ENCODE measurements at regions not wholly inside any gene's neighbourhood (a gene's known extent, or its start where the extent isn't known, plus 50 kb on each side); places are given as distances from the start of the nearest gene placed in this dataset.

DNA sequence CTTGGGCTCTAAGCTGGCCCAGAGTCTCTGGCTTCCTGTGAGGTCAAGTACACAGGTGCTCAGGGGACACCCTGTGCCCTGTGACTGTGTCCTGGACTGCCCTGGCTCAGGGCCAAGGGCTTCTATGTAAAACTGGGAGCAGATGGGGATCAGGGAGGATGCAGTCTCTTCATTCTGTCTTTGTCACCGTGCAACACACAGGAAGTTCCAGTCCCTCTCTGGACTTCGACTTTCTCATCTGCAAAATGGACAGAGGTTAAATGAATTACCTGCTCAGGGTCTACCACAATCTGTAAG lies 61.9 kb upstream of the TLE3 start:
- no peak overlapping the region for H3K4me3 ChIP-seq (ENCODE audit: low read depth, low read length)
- DNase-seq (ENCODE audit: low read depth), result no peak
- TF ChIP-seq, protein P1, sequence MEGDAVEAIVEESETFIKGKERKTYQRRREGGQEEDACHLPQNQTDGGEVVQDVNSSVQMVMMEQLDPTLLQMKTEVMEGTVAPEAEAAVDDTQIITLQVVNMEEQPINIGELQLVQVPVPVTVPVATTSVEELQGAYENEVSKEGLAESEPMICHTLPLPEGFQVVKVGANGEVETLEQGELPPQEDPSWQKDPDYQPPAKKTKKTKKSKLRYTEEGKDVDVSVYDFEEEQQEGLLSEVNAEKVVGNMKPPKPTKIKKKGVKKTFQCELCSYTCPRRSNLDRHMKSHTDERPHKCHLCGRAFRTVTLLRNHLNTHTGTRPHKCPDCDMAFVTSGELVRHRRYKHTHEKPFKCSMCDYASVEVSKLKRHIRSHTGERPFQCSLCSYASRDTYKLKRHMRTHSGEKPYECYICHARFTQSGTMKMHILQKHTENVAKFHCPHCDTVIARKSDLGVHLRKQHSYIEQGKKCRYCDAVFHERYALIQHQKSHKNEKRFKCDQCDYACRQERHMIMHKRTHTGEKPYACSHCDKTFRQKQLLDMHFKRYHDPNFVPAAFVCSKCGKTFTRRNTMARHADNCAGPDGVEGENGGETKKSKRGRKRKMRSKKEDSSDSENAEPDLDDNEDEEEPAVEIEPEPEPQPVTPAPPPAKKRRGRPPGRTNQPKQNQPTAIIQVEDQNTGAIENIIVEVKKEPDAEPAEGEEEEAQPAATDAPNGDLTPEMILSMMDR (conservative IDR thresholded peaks at IDR 0.05; ENCODE audit: low read depth, low read length), result no peak

DNA sequence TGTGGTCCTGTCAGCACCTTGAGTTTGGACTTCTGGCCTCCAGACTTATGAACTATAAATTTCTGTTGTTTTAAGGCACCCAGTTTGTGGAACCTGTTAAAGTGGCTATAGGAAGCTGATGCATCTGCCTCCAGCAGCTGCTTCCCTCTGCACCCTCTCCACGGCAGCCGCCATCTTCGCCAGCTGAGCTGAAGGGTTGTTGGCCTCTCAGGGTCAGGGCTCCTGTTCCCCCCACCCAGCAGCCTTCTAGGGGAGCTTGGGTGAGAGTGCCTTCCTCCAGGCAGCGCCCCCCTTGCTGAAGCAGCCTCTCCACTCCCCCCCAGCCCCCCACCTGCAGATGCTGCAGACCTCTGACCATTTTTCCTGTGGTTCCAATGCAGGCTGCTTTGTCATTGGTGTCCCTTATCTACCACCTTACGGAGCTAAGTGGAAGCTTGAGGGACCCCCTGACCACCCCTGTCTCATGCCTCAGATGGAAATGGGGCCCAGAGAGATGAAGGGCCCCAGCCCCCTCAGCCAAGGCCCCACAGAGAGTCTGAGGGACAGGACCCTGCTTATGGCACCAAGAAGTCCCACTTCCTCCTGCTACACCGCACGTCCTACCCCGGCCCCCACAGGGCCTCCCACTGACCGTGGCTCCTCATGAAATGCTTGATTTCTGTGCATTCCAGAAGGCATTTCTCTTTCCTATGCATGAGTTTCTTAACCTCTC lies 61.4 kb upstream of the TLE3 start:
- no peak overlapping the region for H3K4me3 ChIP-seq (ENCODE audit: low read depth, low read length)
- DNase-seq (ENCODE audit: low read depth), result no peak
- TF ChIP-seq, protein P1 (conservative IDR thresholded peaks at IDR 0.05; ENCODE audit: low read depth, low read length), result no peak

DNA sequence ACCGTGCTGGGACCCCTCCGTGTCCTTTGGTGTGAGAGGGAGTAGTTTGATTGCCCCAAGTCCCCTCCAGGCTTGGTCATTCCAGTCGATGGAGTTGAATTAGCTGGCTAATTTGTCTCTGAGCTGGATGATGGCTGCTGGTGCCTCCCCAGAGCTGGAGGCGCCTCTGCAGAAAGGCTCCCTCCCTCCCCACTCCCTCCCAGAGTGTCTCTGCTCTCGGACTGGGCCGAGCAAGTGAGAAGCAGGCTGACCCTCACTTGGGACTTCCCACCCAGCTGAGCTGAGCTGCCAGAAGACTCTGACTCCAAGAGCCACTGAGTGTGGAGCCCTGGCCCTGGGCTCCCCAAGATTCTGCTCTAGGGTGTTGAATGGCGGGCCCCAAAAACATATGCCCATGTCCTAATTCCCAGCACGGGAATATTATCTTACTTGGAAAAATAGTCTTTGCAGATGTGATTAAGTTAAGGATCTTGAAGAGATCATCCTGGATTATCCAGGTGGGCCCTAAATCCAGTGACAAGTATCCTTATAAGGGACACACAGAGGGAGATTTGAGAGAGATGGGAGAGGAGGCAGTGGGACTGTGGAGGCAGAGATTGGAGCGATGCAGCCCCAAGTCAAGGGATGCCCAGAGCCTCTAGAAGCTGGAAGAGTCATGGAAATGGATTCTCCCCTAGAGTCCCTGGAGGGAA lies 60.7 kb upstream of the TLE3 start:
- DNase-seq (ENCODE audit: low read depth), result no peak
- TF ChIP-seq, protein P1 (conservative IDR thresholded peaks at IDR 0.05; ENCODE audit: low read depth, low read length), result no peak
- no peak overlapping the region for H3K4me3 ChIP-seq (ENCODE audit: low read depth, low read length)

DNA sequence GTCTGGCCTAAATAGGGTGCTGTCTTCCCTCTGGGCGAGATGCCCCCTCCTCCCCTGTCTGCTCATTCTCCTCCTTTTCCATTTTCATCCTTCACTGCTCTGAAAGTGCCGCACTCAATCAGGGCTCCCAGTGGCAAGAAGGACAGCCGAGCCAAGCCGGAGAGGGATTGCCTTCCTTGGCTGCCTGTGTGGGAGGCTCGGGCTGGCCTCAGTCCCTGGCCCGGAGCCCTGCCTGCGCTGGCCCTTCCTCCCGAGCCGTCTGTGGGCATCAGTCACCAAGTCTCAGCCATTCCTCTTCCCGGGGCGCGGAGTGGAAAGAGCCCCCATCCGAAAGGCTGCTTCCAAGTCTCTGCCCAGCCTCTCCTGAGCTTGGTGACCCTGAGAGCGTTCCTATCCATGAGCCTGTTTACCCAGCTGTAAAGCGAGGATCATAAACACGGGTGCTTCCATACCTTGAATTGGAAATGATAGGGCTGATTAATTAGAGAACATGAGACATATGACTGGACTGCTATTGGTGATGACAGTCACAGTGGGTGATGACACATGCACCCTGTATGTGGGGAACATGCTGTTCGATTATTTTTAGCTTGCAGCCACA lies 59.1 kb upstream of the TLE3 start:
- TF ChIP-seq, protein P1 (conservative IDR thresholded peaks at IDR 0.05; ENCODE audit: low read depth, low read length), result no peak
- DNase-seq (ENCODE audit: low read depth), result no peak
- H3K4me3 ChIP-seq (ENCODE audit: low read depth, low read length), result no peak overlapping the region

DNA sequence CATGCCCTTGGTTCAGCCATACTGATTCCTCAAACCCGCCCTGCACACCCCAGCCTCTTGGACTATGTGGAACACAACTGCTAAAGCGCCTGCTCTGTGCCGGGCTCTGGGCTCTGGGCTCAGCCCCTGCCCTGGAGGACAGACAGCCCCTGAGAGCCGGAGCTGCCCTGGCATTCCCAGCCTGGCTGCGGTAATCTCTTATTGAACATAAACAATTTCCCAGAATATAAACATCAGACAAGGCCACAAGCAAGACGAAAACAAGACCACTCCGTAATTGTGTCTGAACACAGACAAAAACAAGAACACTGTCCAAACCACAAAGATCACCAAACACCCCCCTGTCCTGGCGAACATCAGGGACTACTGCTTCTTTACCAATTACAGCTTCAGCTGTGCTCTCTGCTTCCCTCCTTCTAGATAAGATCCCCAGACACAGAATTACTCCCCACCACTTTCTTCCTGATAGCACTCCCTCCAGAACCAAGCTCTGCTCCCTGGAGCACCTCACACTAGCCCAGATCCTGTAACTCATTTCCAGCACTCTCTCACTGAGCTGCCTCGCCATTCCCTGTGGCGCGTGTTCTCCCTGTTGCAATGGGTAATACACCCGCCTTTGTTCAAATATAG lies 57.1 kb upstream of the TLE3 start:
- no peak overlapping the region for H3K4me3 ChIP-seq (ENCODE audit: low read depth, low read length)
- no peak for DNase-seq (ENCODE audit: low read depth)
- TF ChIP-seq, protein P1 (conservative IDR thresholded peaks at IDR 0.05; ENCODE audit: low read depth, low read length), result no peak

DNA sequence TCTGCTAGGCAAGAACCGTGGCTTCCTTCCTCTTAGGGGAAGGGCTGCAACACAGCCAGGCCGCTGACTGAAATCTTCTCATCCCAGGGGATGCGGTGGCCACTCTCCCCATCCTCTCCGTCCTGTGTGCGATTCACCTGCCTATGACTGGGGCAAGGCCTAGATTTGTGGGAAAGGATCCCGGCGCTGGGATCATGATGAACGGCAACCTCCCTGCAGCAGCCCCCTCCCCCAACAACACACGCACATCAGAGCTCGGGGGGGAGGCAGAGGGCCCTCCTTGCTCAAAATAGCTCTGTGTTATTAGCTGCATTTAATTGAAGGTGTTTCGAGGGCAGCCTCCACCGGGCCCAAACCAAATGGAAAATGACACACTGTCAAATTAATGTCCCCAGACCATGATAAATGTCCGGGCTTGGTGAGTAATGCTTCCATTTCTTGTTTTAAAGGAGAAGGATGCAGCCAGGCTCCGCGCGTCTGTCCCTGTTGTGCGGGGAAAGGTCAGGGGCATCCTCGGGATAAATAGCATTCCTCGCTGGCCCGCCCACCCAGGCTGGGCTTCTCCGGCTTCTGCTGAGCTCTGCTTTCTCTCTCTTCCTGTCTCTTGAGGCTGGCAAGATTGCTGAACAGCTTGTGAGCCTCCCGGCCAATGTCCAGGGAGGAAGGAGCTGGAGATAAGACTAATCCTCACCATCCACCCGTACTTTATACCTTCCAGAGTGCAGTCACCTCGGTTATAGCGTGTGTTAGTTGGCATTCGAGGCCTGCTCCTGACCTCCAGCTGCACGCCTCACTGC lies 56.4 kb upstream of the TLE3 start:
- DNase-seq (ENCODE audit: low read depth), result no peak
- TF ChIP-seq, protein P1 (conservative IDR thresholded peaks at IDR 0.05; ENCODE audit: low read depth, low read length), result no peak
- H3K4me3 ChIP-seq (ENCODE audit: low read depth, low read length), result no peak overlapping the region
